Pancreas (tissue), 10 donors: ENCODE measurements at regions not wholly inside any gene's neighbourhood (a gene's known extent, or its start where the extent isn't known, plus 50 kb on each side); places are given as distances from the start of the nearest gene placed in this dataset.

Experiments
- ATAC-seq, 4 donors: fragments of 200-7000 bp; cut with Tn5 transposase; one replicate each; pipeline versions ENCODE4 v1.8.0 to v1.9.1; 2020; ENCODE audit warnings: mild to moderate bottlenecking in 4 of 4, moderate library complexity in 4 of 4
- DNase-seq, 6 donors: peaks; one replicate each; pipeline ENCODE4 v3.0.0-alpha.2; 2020
- FAIRE-seq: peaks from 2 replicates; lab custom pipeline; 2012; peaks lifted over from hg19 to GRCh38; lab: Jason Lieb, UNC
- H3K27ac ChIP-seq, 4 donors: fragments of 200-600 bp; sonication (generic); 1 replicate in 3 of 4; 2 replicates in 1 of 4; pipeline versions ENCODE4 v1.5.0 to v1.8.0; 2020
- H3K27me3 ChIP-seq, 4 donors: fragments of 200-600 bp; one replicate each; pipeline ENCODE4 v1.8.0; 2021
- H3K36me3 ChIP-seq, 3 donors: fragments of 200-600 bp; sonication (generic) in 1 of 3; one replicate each; pipeline versions ENCODE4 v1.5.0 to v1.8.0; 2020 to 2021
- H3K4me1 ChIP-seq, 3 donors: fragments of 200-600 bp; one replicate each; pipeline ENCODE4 v1.8.0; 2021
- H3K4me3 ChIP-seq, 4 donors: fragments of 200-600 bp; sonication (generic) in 2 of 4; one replicate each; pipeline versions ENCODE4 v1.5.0 to v1.8.0; 2020 to 2021
- H3K9me3 ChIP-seq, 4 donors: fragments of 200-600 bp; one replicate each; pipeline ENCODE4 v1.8.0; 2021
- WGBS, 2 donors: extraction: QIAGEN DNeasy Blood & Tissue Kit; methylation state at CpG; one replicate each; pipeline ENCODE4 v1.1.7; 2013; 5-methylcytosine and 5-hydroxymethylcytosine counted together
- intact Hi-C, 3 donors: fragments of 100-400 bp; cut with DNase I; formaldehyde crosslinking; loops; one replicate each; pipeline versions ENCODE4 v1.11.1 to v1.14.2; 2022
- TF ChIP-seq, protein P1 (sequence below), 4 donors: fragments of 200-600 bp; sonication (generic) in 3 of 4; IDR thresholded peaks; one replicate each; pipeline versions ENCODE4 v1.5.0 to v1.8.0; 2021; ENCODE audit warnings: antibody characterized with exemption in 4 of 4
- donor health status: healthy with polysubstance abuse.
- donor health status: DM: no; HTN: no; CAD: no; lungs with moderate emphysema.
- donor health status: DM: no; HTN: no; CAD: no.
- donor health status: control.
- donor health status: control.
- donor health status: Bipolar disorder and iron deficiency.
- donor health status: DM: yes; HTN: yes; CAD: no.
- donor health status: DM: no; HTN: no; CAD: no.
- donor health status: DM: no; HTN: no; CAD: no.
- donor health status: DM: yes; HTN: yes; CAD: no.

DNA sequence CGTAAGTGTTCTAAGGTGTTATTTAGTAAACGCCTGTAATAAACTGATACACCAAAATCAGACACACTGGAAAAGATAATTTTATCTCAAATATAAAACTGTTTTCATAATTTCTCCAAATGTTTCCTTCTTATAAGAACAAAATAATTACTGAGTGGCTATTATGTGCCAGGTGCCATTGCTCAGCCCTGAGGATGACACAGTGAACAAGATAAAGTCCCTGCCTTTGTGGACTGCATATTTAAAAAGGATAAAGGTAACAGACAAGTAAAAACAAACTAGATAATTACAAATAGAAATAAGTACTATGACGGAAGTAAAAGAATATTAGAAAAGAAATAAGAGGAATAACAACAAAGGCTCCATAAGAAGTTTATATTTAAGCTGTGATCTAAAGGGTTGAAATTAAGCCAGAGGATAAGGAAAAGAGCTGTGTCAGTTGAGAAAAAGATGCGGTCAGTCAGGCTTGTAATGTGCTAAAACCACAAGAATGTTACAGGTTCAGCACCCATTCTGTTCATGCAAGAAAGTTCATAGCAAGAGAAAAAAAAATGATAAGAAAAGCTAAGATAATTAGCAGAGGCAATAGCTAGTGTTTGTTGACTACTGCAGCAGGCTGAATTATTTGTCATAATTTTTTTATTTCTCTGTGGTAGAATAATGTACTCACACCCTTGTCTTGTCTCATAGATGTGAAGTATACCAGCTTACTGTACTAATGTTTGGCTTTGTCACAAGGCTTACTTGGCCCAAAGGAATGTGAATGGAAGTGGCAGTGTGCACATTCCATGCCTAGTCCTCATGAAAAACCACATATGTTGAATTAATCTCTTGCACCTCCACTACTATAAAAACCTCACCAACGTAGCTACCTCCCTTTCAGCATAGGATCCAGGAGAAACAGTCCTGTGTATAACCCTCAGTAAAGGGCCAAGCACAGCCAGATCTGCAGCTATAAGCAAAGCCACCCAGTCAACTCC is 75.1 kb downstream of the CRPPA start:
- Histone ChIP-seq H3K36me3 (no peaks in the 10 kb centered on the region), H3K4me1 (no peaks in the 10 kb centered on the region), H3K9me3 (no peaks in the 10 kb centered on the region), H3K4me3 (no peak overlapping the region), H3K27me3 (no peaks in the 10 kb centered on the region), H3K27ac (no peak overlapping the region)
- intact Hi-C loops, result no loop called here
- 84 to 87% methylated on average over 5 of the region's 5 CpGs for WGBS, 2 donors
- ATAC-seq (peak in 3 of 4 donors; percentile 22 to 43 (median 30)), FAIRE-seq (no peak), DNase-seq (no peak)
- TF ChIP-seq, protein P1, sequence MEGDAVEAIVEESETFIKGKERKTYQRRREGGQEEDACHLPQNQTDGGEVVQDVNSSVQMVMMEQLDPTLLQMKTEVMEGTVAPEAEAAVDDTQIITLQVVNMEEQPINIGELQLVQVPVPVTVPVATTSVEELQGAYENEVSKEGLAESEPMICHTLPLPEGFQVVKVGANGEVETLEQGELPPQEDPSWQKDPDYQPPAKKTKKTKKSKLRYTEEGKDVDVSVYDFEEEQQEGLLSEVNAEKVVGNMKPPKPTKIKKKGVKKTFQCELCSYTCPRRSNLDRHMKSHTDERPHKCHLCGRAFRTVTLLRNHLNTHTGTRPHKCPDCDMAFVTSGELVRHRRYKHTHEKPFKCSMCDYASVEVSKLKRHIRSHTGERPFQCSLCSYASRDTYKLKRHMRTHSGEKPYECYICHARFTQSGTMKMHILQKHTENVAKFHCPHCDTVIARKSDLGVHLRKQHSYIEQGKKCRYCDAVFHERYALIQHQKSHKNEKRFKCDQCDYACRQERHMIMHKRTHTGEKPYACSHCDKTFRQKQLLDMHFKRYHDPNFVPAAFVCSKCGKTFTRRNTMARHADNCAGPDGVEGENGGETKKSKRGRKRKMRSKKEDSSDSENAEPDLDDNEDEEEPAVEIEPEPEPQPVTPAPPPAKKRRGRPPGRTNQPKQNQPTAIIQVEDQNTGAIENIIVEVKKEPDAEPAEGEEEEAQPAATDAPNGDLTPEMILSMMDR (IDR thresholded peaks at IDR 0.05), result no peak

DNA sequence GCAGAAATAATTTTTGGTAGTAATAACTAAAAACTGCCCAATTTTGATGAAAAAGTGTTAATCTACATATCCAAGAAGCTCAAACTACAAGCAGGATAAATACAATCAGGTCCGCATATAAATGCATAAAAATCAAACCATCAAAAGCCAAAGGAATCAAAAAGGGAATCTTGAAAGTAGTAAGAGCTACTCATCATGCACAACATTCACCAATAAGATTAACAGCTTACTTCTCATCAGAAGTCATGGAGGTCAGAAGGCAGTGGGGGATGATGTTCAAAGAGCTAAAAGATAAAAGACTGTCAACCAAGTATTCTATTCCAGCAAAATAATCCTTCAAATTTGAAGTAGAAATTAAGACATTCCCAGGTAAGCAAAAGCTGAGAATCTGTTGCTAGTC is 76.4 kb downstream of the CRPPA start:
- H3K4me1 ChIP-seq, result no peaks in the 10 kb centered on the region
- no peak overlapping the region for H3K4me3 ChIP-seq
- H3K36me3 ChIP-seq, result no peaks in the 10 kb centered on the region
- intact Hi-C loops, result no loop called here
- DNase-seq, result no peak
- H3K9me3 ChIP-seq, result no peaks in the 10 kb centered on the region
- 42 to 51% methylated on average over 1 of the region's 1 CpG for WGBS, 2 donors
- no peak overlapping the region for H3K27ac ChIP-seq
- TF ChIP-seq, protein P1 (IDR thresholded peaks at IDR 0.05), result no peak
- no peak for FAIRE-seq
- H3K27me3 ChIP-seq, result no peaks in the 10 kb centered on the region
- no peak for ATAC-seq

DNA sequence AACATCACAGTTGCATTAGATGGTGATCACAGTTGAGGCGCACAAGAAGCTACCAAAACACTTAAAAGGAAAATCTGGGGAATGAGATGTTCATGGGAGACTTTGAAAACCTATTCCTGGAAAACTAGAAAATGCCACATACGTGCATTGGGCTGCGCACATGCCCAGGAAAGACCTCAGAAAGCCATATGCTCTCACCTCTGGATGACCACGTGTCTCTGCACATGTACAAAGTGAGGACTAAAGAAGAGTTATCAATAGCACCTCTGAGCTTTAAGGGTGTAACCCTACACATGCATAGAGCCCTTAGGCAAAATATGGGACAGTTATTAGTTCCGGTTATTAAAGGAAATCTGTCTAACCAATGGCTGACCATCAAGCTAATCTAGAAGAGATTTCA is 77.7 kb downstream of the CRPPA start:
- TF ChIP-seq, protein P1 (IDR thresholded peaks at IDR 0.05), result no peak
- ATAC-seq, result no peak
- no peak for FAIRE-seq
- no peaks in the 10 kb centered on the region for H3K9me3 ChIP-seq
- no peaks in the 10 kb centered on the region for H3K4me1 ChIP-seq
- intact Hi-C loops, result no loop called here
- 94 to 95% methylated on average over 5 of the region's 5 CpGs for WGBS, 2 donors
- no peaks in the 10 kb centered on the region for H3K27me3 ChIP-seq
- no peak for DNase-seq
- H3K27ac ChIP-seq, result no peak overlapping the region
- no peak overlapping the region for H3K4me3 ChIP-seq
- H3K36me3 ChIP-seq, result no peaks in the 10 kb centered on the region

DNA sequence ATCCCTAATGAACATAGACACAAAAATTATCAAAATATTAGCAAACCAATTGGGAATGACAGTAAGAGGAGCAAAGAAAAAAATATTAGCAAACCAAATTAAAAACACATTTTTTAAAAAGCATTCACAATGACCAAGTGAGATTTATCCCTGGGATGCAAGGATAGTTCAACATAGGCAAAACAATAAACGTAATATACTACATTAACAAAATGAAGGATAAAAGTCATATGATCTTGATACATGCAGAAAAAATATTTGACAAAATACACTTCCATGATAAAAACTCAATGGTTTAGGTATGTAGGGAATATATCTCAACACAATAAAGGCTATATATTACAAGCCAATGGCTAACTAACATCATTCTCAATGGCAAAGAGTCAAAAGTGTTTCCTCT is 83.3 kb downstream of the CRPPA start:
- 98% methylated on average over 1 of the region's 1 CpG for WGBS, 2 donors
- no peak for ATAC-seq
- TF ChIP-seq, protein P1 (IDR thresholded peaks at IDR 0.05), result no peak
- no peak for FAIRE-seq
- H3K27ac ChIP-seq, result no peak overlapping the region
- DNase-seq, result no peak
- no peak overlapping the region for H3K4me3 ChIP-seq
- no peaks in the 10 kb centered on the region for H3K4me1 ChIP-seq
- intact Hi-C loops, result no loop called here
- no peaks in the 10 kb centered on the region for H3K9me3 ChIP-seq
- H3K27me3 ChIP-seq, result no peaks in the 10 kb centered on the region
- H3K36me3 ChIP-seq, result no peaks in the 10 kb centered on the region

DNA sequence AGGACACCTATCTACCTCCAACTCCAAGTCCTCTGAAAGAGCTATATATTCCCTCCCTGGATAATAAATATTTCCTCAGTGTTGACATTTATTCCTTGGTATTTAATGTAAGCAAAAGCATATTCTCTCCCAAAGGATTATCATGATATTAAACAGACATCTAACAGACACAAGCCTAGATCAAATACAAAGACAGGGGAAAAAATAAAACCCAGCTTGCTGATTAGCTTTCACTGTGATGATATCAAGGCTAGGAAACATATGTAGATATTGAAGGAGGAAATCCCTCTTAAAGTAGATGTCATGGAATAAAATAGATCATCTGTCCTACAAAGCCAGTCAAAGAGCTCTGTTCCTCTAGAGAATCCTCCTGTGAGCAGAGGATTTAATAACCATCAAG is 95.2 kb downstream of the CRPPA start:
- no peaks in the 10 kb centered on the region for H3K36me3 ChIP-seq
- H3K4me3 ChIP-seq, result no peak overlapping the region
- H3K27ac ChIP-seq, result no peak overlapping the region
- DNase-seq (no peak), ATAC-seq (no peak), FAIRE-seq (no peak)
- no peaks in the 10 kb centered on the region for H3K4me1 ChIP-seq
- no peaks in the 10 kb centered on the region for H3K27me3 ChIP-seq
- intact Hi-C loops, result no loop called here
- TF ChIP-seq, protein P1 (IDR thresholded peaks at IDR 0.05), result no peak
- H3K9me3 ChIP-seq, result no peaks in the 10 kb centered on the region
